NCI-H2107 treated with DMSO at 0.1 percent for 48 hours (cell line): ENCODE measurements at regions not wholly inside any gene's neighbourhood (a gene's known extent, or its start where the extent isn't known, plus 50 kb on each side); places are given as distances from the start of the nearest gene placed in this dataset.
"Not testable (repeated sequence)": the region's sequence is repeated elsewhere in the genome, so short reads cannot be mapped to it uniquely, and the experiment has no call there.

ENCODE experiments used
- DNase-seq: peaks from one replicate; lab custom pipeline; 2025; ENCODE audit not compliant: unreplicated experiment; lab: John Stamatoyannopoulos, UW

- DNase-seq: not testable (repeated sequence)
Measured at GRCh38 chr14:27849193-27849592, 917.4 kb upstream of the FOXG1 start.

- no peak for DNase-seq
Measured at GRCh38 chr14:27862684-27863083, 903.9 kb upstream of the FOXG1 start.

- DNase-seq: no peak
Measured at GRCh38 chr14:27863166-27863565, 903.4 kb upstream of the FOXG1 start.

GRCh38 chr14:27881063-27881462 lies 885.5 kb upstream of the FOXG1 start:
- no peak for DNase-seq

- no peak for DNase-seq
Measured at GRCh38 chr14:27881646-27882045, 884.9 kb upstream of the FOXG1 start.

- DNase-seq: no peak
Measured at GRCh38 chr14:27886256-27886655, 880.3 kb upstream of the FOXG1 start.

- DNase-seq: no peak
Measured at GRCh38 chr14:27890259-27890658, 876.3 kb upstream of the FOXG1 start.

- not testable (repeated sequence) for DNase-seq
Measured at GRCh38 chr14:27908484-27908883, 858.1 kb upstream of the FOXG1 start.

GRCh38 chr14:27916326-27916725 lies 850.3 kb upstream of the FOXG1 start:
- no peak for DNase-seq

- no peak for DNase-seq
Measured at GRCh38 chr14:27917896-27918295, 848.7 kb upstream of the FOXG1 start.

- DNase-seq: no peak
Measured at GRCh38 chr14:27927519-27927918, 839.1 kb upstream of the FOXG1 start.

- DNase-seq: no peak
Measured at GRCh38 chr14:27929797-27930347, 836.7 kb upstream of the FOXG1 start.

- DNase-seq: no peak
Measured at GRCh38 chr14:27938392-27938791, 828.2 kb upstream of the FOXG1 start.

GRCh38 chr14:27945512-27945911 lies 821.1 kb upstream of the FOXG1 start:
- DNase-seq: no peak

GRCh38 chr14:27958757-27959156 lies 807.8 kb upstream of the FOXG1 start:
- DNase-seq: no peak

GRCh38 chr14:27995691-27996090 lies 770.9 kb upstream of the FOXG1 start:
- DNase-seq: peak; percentile 99

- DNase-seq: no peak
Measured at GRCh38 chr14:28001002-28001401, 765.6 kb upstream of the FOXG1 start.

GRCh38 chr14:28012629-28013415 lies 753.8 kb upstream of the FOXG1 start:
- no peak for DNase-seq

- no peak for DNase-seq
Measured at GRCh38 chr14:28020112-28020511, 746.5 kb upstream of the FOXG1 start.

GRCh38 chr14:28023853-28024252 lies 742.7 kb upstream of the FOXG1 start:
- DNase-seq: no peak

- DNase-seq: no peak
Measured at GRCh38 chr14:28052251-28052650, 714.3 kb upstream of the FOXG1 start.

GRCh38 chr14:28055008-28055407 lies 711.6 kb upstream of the FOXG1 start:
- no peak for DNase-seq
